GM12865 (cell line): ENCODE measurements at regions not wholly inside any gene's neighbourhood (a gene's known extent, or its start where the extent isn't known, plus 50 kb on each side); places are given as distances from the start of the nearest gene placed in this dataset.

ENCODE experiments used
- DNase-seq: peaks from one replicate; pipeline ENCODE4 v3.0.0; 2010; ENCODE audit warnings: low read depth
- H3K4me3 ChIP-seq: 2 replicates; pipeline ENCODE4 v1.5.1; 2011; ENCODE audit warnings: mild to moderate bottlenecking, low read depth, low read length, control low read depth
- TF ChIP-seq, protein P1 (sequence below): IDR thresholded peaks from 2 replicates; pipeline ENCODE4 v1.5.1; 2011; ENCODE audit warnings: low read length, control low read depth, low read depth, inconsistent platforms; ENCODE audit not compliant: insufficient read depth; ENCODE audit errors: missing control alignments

- TF ChIP-seq, protein P1, sequence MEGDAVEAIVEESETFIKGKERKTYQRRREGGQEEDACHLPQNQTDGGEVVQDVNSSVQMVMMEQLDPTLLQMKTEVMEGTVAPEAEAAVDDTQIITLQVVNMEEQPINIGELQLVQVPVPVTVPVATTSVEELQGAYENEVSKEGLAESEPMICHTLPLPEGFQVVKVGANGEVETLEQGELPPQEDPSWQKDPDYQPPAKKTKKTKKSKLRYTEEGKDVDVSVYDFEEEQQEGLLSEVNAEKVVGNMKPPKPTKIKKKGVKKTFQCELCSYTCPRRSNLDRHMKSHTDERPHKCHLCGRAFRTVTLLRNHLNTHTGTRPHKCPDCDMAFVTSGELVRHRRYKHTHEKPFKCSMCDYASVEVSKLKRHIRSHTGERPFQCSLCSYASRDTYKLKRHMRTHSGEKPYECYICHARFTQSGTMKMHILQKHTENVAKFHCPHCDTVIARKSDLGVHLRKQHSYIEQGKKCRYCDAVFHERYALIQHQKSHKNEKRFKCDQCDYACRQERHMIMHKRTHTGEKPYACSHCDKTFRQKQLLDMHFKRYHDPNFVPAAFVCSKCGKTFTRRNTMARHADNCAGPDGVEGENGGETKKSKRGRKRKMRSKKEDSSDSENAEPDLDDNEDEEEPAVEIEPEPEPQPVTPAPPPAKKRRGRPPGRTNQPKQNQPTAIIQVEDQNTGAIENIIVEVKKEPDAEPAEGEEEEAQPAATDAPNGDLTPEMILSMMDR: no peak
- no peak for DNase-seq
- no peak overlapping the region for H3K4me3 ChIP-seq
Measured at GRCh38 chr7:46317256-46317655, 396.2 kb upstream of the IGFBP3 start.

DNA sequence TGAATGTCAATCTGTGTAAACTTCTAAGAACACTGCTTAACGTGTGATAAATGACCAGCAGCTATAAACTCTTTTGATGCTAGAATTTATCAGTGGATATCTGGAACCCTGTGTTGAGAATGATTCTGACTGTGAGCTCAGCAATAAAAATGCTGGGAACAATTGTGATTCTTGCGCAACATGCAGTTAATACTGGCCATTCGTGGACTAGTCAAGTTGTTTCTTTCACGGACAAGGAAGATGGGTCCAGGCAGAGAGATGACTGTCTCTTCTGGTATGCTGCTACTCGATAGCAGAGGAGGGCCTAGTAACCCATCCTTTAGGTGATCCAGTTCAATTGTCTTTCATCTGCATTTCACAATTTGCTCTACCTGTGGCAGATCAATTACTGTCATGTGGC, 394.8 kb upstream of the IGFBP3 start:
- DNase-seq: no peak
- TF ChIP-seq, protein P1: no peak
- no peak overlapping the region for H3K4me3 ChIP-seq

GRCh38 chr7:46301677-46302076, 380.6 kb upstream of the IGFBP3 start:
- TF ChIP-seq, protein P1: no peak
- DNase-seq: no peak
- H3K4me3 ChIP-seq: no peak overlapping the region

DNA sequence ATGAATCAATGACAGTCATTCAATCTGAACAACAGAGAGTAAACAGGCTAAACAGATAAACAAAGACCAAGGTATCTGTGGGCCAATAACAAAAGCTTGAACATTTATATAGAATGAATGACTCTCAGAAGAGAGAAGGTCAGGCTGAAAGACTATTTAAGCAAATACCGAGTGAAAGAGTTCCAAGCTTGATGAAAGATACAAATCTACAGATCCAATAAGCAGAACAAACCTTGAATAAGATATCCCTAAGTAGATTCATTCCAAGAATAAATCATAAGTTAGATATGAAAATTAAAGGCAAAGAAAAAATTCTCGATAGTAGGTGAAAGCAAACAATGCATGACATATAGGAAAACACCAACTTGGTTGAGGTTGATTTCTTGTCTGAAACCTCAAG, 376.4 kb upstream of the IGFBP3 start:
- TF ChIP-seq, protein P1: no peak
- no peak overlapping the region for H3K4me3 ChIP-seq
- DNase-seq: no peak

DNA sequence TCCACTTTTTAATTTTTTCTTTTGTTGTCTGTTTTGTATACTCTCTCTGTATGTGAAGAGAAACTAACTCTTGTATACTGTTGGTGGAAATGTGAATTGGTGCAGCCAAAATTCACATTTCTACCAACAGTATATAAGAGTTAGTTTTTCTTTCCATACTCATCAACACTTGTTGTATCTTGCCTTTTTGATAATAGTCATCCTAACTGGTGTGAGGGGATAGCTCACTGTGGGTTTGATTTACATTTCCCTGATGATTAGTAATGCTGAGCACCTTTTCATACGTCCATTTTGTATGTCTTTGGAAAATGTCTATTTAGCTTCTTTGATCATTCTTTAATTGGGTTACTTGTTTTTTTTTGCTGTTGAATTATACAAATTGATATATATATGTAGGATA, 375.5 kb upstream of the IGFBP3 start:
- TF ChIP-seq, protein P1: no peak
- H3K4me3 ChIP-seq: no peak overlapping the region
- no peak for DNase-seq

DNA sequence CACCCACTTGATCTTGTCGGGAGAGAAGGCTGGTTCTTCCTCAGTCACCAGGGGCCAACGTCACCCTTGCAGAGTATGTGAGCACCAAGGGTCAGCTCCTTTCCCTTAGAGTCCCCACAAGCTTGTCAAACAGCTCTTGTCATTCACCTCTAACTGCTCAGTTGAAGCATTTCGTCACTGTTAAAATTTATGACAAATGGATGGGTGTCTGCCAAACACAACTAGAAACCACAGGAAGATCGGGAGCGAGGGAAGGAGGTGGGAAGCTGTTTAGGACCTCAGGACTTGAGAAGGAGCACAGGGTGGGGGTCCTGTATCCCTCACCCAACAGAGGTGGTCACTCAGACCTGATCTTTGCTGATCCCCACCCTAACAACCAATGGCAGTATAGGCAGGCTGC, 373.3 kb upstream of the IGFBP3 start:
- no peak overlapping the region for H3K4me3 ChIP-seq
- DNase-seq: no peak
- TF ChIP-seq, protein P1: no peak

DNA sequence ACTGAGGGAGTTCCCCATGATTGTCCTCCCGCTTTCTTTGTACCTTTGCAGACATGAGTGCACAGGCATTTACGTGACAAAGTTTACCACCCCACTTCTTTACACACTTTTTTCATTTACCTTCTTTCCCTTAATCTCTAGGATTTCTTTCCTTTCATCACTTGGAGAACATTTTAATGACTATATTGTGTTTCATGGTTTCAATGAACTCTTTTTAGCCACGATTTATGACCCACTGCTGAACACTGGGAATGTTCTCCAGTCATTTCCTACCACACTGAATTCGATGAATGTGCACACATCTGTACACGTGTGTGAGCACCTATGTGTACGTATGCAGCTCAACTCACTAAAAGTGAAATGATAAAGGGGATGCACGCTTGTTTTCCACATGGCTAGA, 371.7 kb upstream of the IGFBP3 start:
- no peak for DNase-seq
- TF ChIP-seq, protein P1: no peak
- H3K4me3 ChIP-seq: no peak overlapping the region
